HL-60 (cell line): ENCODE measurements at regions not wholly inside any gene's neighbourhood (a gene's known extent, or its start where the extent isn't known, plus 50 kb on each side); places are given as distances from the start of the nearest gene placed in this dataset.

ENCODE experiments used
- POLR2AphosphoS5 ChIP-seq: IDR thresholded peaks from 2 replicates; pipeline ENCODE4 v1.6.1; 2012; ENCODE audit warnings: low read depth
- SPI1 ChIP-seq: IDR thresholded peaks from 2 replicates; pipeline ENCODE4 v1.6.1; 2012; ENCODE audit warnings: low read depth, mild to moderate bottlenecking, borderline replicate concordance
- TF ChIP-seq, protein P1 (sequence below): IDR thresholded peaks from one replicate; pipeline ENCODE4 v1.5.1; 2011; ENCODE audit warnings: low read length, control low read depth, inconsistent platforms; ENCODE audit not compliant: insufficient read depth
- TF ChIP-seq, protein P2 (sequence below): IDR thresholded peaks from 2 replicates; pipeline ENCODE4 v1.6.1; 2012; ENCODE audit warnings: low read depth; ENCODE audit not compliant: insufficient replicate concordance

DNA sequence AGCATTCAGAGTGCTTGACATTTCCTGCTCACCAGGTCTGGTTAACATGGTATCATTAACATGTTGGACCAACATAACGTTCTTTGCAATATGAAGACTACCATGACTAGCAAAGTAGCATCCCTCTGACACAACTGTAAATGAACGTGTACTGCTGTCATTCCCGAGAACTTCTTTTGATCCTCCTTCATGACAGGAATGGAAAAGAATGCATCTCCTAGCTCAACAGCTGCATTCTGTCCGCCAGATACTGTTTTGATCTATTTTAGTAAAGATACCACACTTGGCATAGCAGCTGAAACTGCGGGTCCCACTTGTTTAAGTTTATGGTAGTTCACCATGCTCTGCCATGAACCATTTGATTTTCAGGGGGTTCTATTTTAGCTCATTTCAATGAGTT is 144.2 kb upstream of the PARD3B start:
- TF ChIP-seq, protein P1, sequence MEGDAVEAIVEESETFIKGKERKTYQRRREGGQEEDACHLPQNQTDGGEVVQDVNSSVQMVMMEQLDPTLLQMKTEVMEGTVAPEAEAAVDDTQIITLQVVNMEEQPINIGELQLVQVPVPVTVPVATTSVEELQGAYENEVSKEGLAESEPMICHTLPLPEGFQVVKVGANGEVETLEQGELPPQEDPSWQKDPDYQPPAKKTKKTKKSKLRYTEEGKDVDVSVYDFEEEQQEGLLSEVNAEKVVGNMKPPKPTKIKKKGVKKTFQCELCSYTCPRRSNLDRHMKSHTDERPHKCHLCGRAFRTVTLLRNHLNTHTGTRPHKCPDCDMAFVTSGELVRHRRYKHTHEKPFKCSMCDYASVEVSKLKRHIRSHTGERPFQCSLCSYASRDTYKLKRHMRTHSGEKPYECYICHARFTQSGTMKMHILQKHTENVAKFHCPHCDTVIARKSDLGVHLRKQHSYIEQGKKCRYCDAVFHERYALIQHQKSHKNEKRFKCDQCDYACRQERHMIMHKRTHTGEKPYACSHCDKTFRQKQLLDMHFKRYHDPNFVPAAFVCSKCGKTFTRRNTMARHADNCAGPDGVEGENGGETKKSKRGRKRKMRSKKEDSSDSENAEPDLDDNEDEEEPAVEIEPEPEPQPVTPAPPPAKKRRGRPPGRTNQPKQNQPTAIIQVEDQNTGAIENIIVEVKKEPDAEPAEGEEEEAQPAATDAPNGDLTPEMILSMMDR, result no peak
- TF ChIP-seq POLR2AphosphoS5, result no peak
- TF ChIP-seq, protein P2, sequence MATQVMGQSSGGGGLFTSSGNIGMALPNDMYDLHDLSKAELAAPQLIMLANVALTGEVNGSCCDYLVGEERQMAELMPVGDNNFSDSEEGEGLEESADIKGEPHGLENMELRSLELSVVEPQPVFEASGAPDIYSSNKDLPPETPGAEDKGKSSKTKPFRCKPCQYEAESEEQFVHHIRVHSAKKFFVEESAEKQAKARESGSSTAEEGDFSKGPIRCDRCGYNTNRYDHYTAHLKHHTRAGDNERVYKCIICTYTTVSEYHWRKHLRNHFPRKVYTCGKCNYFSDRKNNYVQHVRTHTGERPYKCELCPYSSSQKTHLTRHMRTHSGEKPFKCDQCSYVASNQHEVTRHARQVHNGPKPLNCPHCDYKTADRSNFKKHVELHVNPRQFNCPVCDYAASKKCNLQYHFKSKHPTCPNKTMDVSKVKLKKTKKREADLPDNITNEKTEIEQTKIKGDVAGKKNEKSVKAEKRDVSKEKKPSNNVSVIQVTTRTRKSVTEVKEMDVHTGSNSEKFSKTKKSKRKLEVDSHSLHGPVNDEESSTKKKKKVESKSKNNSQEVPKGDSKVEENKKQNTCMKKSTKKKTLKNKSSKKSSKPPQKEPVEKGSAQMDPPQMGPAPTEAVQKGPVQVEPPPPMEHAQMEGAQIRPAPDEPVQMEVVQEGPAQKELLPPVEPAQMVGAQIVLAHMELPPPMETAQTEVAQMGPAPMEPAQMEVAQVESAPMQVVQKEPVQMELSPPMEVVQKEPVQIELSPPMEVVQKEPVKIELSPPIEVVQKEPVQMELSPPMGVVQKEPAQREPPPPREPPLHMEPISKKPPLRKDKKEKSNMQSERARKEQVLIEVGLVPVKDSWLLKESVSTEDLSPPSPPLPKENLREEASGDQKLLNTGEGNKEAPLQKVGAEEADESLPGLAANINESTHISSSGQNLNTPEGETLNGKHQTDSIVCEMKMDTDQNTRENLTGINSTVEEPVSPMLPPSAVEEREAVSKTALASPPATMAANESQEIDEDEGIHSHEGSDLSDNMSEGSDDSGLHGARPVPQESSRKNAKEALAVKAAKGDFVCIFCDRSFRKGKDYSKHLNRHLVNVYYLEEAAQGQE, result no peak
- TF ChIP-seq SPI1, result no peak
